ENCODE measurements at regions not wholly inside any gene's neighbourhood (a gene's known extent, or its start where the extent isn't known, plus 50 kb on each side); places are given as distances from the start of the nearest gene placed in this dataset.

DNA sequence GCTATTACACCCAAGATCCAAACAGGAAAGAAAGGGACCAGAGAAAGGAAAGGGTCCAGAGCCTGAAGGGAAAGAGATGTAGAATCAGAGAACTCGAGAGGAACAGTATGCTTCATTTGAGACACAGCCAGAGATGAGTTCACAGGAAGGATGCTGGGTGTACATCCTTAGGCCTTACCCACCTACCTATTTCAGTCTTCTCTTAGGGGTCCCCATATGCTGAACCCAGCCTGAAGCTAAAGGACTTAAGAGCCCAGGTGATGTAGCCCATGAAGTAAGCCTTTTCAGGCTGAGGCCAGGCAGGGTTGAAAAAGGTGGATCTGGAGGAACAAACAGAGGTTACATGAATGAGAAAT lies 338.0 kb upstream of the KCNH8 start:
- TF ChIP-seq, protein P1, sequence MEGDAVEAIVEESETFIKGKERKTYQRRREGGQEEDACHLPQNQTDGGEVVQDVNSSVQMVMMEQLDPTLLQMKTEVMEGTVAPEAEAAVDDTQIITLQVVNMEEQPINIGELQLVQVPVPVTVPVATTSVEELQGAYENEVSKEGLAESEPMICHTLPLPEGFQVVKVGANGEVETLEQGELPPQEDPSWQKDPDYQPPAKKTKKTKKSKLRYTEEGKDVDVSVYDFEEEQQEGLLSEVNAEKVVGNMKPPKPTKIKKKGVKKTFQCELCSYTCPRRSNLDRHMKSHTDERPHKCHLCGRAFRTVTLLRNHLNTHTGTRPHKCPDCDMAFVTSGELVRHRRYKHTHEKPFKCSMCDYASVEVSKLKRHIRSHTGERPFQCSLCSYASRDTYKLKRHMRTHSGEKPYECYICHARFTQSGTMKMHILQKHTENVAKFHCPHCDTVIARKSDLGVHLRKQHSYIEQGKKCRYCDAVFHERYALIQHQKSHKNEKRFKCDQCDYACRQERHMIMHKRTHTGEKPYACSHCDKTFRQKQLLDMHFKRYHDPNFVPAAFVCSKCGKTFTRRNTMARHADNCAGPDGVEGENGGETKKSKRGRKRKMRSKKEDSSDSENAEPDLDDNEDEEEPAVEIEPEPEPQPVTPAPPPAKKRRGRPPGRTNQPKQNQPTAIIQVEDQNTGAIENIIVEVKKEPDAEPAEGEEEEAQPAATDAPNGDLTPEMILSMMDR (IDR thresholded peaks at IDR 0.05): no peak
- TF ChIP-seq EP300 (IDR thresholded peaks at IDR 0.05): no peak
